ENCODE measurements at regions not wholly inside any gene's neighbourhood (a gene's known extent, or its start where the extent isn't known, plus 50 kb on each side); places are given as distances from the start of the nearest gene placed in this dataset.

- POLR2A ChIA-PET (ENCODE audit: partially characterized antibody), result no interaction called here
Observed at GRCh38 chrX:25601323-25601722, 536.8 kb upstream of the MAGEB18 start.

More at GRCh38 chrX:25601323-25601722, 536.8 kb upstream of the MAGEB18 start:
- Histone ChIP-seq H3K14ac (ENCODE audit: insufficient read length) (no peak overlapping the region), H2AK5ac (ENCODE audit: low read depth, low read length) (no peak overlapping the region), H3K18ac (ENCODE audit: extremely low read depth, low read length) (no peak overlapping the region), H4K91ac (replicated peaks; ENCODE audit: insufficient read length, low read length) (no peak overlapping the region), H2AFZ (ENCODE audit: low read length) (no peak overlapping the region), H2BK120ac (replicated peaks; ENCODE audit: low read depth, low read length) (no peak overlapping the region), H2BK20ac (ENCODE audit: low read length) (no peak overlapping the region), H3K4ac (replicated peaks; ENCODE audit: insufficient read length, low read depth, low read length) (no peak overlapping the region), H2BK12ac (ENCODE audit: low read depth, low read length) (no peak overlapping the region), H3K79me2 (ENCODE audit: control insufficient read depth in 1 of 2, insufficient read depth in 2 of 2, low read length in 2 of 2) (no peaks in the 10 kb centered on the region), H3K79me1 (ENCODE audit: low read depth, low read length) (no peaks in the 10 kb centered on the region), H3K27me3 (replicated peaks in 1 of 4; ENCODE audit: control insufficient read depth in 3 of 4, extremely low read depth in 1 of 4, insufficient read depth in 3 of 4, low read length in 3 of 4) (no peaks in the 10 kb centered on the region), H2BK5ac (ENCODE audit: low read depth, low read length) (no peak overlapping the region), H3K23ac (ENCODE audit: insufficient read length) (no peak overlapping the region), H3K4me3 (ENCODE audit: extremely low read depth in 1 of 4, insufficient read depth in 2 of 4, low read depth in 3 of 4, low read length in 4 of 4) (no peak overlapping the region), H3K36me3 (ENCODE audit: control insufficient read depth in 2 of 4, insufficient read depth in 4 of 4, low read length in 3 of 4) (no peaks in the 10 kb centered on the region), H4K20me1 (replicated peaks in 1 of 2; ENCODE audit: control insufficient read depth in 1 of 2, insufficient read depth in 2 of 2, low read length in 2 of 2) (no peaks in the 10 kb centered on the region), H3K23me2 (ENCODE audit: low read depth, low read length) (no peaks in the 10 kb centered on the region), H4K5ac (ENCODE audit: insufficient read length, low read depth, low read length) (no peak overlapping the region), H3K9me3 (ENCODE audit: insufficient read depth in 2 of 2, low read depth in 1 of 2, low read length in 1 of 2) (no peaks in the 10 kb centered on the region), H3K4me1 (replicated peaks in 1 of 4; ENCODE audit: control insufficient read depth in 3 of 4, insufficient read depth in 4 of 4, low read length in 3 of 4) (no peaks in the 10 kb centered on the region), H3K4me2 (ENCODE audit: insufficient read depth in 1 of 2, low read depth in 2 of 2, low read length in 2 of 2) (no peak overlapping the region), H4K8ac (ENCODE audit: extremely low read depth, insufficient read depth, low read length) (no peak overlapping the region), H2BK15ac (ENCODE audit: low read length) (no peak overlapping the region), H3K27ac (ENCODE audit: low read depth, low read length) (no peak overlapping the region), H3K9ac (replicated peaks in 1 of 4; ENCODE audit: extremely low read depth in 1 of 4, low read depth in 3 of 4, low read length in 3 of 4) (no peak overlapping the region), H3K56ac (replicated peaks; ENCODE audit: insufficient read length, low read depth, low read length) (no peak overlapping the region)
- TF ChIP-seq BRCA1 (IDR thresholded peaks at IDR 0.05; ENCODE audit: low read depth, low read length), result no peak
- TF ChIP-seq MAFK (IDR thresholded peaks at IDR 0.05; ENCODE audit: low read depth, low read length), result peak; percentile 41; the same call in 1 of the 2 replicates
- WGBS, 2 experiments (ENCODE audit: extremely low coverage in 1 of 2, insufficient coverage in 1 of 2, insufficient read length in 1 of 2, insufficient replicate concordance in 2 of 2, low coverage in 1 of 2, low lambda C conversion rate in 2 of 2, missing lambda C conversion rate in 1 of 2), result 97% methylated on average over 3 of the region's 3 CpGs; no CpG with 5 or more reads in 1 of the 2 experiments
- DNase-seq (ENCODE audit: low read depth in 1 of 2, low spot score in 2 of 2), result no peak
- CTCF ChIA-PET (ENCODE audit: partially characterized antibody), result interaction anchor here (0.6 kb wide), 1 partner anchor 82 kb away, joined by 3 read pairs; no protein-coding TSS in a partner anchor
- FAIRE-seq, result no peak
